GM21619 (cell line): ENCODE measurements at regions not wholly inside any gene's neighbourhood (a gene's known extent, or its start where the extent isn't known, plus 50 kb on each side); places are given as distances from the start of the nearest gene placed in this dataset.
"Not testable (repeated sequence)": the region's sequence is repeated elsewhere in the genome, so short reads cannot be mapped to it uniquely, and the experiment has no call there.

Source experiments
- ATAC-seq: cut with Tn5 transposase; IDR thresholded peaks from one replicate; pipeline ENCODE4 v1.9.1; 2021; ENCODE audit not compliant: unreplicated experiment

DNA sequence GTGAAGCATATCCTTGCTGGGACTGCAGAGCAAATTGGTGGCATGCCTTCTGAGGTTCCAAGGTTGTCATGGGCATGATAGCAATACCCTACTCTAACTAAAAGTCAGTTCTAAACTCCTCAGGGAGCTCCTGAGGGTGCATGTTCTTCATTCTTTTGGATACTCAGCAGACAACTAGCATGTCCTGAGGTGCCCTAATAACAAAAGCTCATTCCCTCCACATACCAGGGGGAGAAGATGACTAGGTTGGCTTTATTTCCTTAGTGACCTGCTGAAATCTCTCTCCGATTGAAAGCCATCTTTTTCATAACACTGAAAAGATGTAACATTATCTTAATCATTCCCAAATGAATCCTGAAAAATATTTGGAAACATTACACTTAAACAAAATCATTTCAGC lies 188.7 kb upstream of the IGF1 start:
- no peak for ATAC-seq

DNA sequence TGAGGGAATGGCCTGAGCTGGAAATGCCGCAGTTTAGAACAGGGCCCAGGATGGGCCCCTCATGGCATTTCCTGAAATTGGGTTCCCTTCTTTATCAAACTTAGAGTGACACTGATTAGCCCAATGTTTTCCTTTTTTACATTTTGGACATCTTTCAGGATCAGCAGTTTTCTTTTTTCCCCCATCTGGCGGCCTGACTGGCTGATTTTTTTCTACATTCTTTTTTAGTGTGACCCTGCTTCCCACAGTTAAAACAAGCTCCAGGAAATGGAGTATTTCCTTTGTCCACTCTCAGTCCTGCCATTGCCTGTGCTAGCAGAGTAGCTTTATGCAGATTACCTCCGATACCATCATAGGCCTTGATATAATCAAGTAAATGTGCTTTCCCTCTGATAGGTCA lies 185.8 kb upstream of the IGF1 start:
- ATAC-seq: not testable (repeated sequence)

DNA sequence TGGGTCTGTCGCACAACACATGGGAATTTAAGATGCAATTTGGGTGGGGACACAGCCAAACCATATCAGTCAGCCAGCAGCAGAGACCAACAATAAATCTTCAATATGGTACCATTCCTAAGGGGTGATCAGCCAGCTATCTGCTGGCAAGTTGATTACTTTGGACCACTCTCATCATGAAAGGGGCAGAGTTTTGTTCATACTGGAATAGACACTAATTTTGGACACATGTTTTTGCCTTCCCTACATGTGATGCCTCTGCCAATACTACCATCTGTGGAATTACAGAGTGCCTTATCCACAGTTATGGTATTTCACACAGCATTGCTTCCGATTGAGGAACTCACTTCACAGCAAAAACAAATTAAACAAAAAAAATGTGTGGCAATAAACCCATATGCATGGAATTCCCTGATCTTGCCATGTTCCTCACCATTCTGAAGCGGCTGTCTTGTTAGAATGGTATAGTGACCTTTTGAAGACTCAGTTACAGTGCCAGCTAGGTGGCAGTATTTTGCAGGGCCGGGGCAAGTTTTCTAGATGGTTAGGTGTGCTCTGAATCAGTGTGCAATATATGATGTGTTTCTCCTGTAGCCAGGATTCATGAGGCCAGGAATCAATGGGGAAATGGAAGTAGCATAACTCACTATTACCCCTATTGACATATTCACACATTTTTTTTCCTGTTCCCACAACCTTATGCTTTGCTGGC lies 179.0 kb upstream of the IGF1 start:
- no peak for ATAC-seq

DNA sequence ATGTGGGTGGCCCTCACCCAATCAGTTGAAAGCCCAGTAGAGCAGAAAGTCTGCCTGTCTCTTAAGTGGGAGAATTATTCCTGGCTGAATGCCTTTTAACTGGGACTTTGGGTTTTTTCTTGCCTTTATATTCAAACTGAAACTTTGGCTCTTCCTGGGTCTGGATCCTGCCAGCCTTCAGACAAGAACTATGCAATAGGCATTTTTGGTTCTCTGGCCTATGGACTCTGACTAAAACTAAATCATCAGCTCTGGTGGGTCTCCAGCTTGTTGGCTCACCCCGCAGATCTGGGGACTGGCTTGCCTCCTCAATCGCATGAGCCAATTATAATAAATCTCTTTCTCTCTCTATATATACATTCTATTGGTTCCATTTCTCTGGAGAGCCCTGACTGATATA lies 173.0 kb upstream of the IGF1 start:
- ATAC-seq: no peak

DNA sequence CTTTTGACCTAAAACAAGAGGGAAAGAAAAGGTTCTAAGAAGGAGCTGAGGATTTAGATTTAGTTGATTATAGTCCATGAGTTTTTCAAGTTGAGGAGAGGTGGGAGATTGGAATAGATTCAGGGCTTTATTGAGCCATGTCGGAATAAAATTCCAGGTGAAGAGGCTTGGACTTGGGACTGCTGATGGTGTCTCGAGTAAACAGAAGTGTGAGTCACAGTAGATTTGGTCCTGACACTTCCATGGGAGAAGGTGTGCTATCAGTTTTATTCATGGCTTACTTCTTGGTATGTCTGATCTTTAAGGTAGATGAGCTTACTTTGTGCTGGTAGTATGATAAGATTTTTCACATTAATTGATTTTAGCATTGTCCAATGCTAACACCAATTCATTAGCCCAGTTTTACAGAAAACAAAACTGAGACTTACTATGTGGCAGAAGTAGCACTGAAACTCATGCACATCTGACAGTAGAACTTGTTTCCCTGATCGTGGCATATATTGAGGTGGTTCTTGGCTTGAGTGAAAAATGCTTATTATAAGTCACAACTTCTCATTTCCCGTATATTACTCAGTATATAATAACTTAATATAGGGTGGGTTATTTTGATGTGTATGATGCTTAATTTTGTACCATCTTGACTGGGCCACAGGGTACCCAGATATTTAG lies 172.4 kb upstream of the IGF1 start:
- no peak for ATAC-seq

DNA sequence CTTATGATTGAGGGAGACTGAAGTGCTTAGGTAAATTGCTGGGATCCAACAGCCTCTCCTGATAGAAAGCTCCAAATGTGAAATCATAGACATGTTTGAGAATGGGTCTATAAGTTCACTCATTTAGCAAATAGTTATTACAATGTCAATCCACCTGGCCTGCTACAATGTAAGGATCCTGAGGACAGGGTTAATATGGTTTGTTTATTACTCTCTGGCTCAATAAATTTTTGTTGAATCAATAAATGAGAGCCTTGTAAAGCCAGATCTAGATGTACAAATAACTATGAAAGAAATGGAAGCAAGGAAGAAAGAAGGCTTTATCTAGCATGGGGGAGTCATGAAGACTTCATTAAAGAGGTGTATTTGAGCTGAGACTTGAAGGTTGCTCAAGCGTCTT lies 165.6 kb upstream of the IGF1 start:
- ATAC-seq: no peak

DNA sequence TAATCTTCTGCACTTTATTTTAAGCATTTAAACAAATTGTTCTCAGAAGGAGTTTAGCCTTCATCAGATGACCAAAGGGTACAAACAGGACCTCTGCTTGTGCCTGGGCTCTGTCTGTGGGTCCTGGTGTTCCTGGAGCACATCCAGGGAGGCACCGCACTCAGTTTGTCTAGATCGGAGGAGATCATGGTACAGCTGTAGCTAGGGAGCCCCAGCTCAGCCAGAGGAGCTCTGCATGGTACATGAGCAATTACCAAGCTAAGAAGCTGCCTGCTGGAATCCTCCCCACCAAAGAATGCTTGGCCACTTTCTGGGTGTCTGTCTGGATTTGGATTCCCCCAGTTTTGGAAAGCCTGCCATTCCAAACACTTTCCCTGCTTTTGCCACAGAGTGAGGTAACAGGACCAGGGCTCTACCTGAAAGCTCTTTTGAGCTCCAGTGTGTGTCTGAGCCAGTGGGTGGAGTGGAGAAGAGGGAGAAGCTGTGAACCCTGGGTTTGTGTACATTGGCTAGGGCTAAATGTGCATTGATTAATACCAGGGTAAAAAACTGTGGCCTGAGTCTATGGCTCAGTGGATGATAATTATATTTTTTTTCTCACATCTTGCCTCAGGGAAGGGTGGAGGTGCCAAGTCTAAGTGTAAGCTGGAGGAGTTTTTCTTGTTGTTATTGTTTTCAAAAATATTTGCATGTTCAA lies 163.7 kb upstream of the IGF1 start:
- ATAC-seq: no peak

DNA sequence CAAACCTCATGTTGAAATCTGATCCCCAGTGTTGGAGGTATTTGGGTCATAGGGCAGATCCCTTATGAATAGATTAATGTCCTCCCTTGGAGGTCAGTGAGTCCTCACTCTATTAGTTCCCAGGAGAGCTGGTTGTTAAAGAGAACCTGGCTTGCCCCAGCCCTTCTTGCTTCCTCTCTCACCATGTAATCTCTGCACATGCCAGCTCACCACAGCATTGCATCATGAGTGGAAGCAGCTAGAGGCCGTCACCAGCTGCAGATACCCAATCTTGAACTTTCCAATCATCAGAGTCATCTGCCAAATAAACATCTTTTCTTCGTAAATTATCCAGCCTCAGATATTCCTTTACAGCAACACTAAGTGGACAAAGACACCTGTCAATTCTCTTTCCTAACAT lies 161.8 kb upstream of the IGF1 start:
- no peak for ATAC-seq

DNA sequence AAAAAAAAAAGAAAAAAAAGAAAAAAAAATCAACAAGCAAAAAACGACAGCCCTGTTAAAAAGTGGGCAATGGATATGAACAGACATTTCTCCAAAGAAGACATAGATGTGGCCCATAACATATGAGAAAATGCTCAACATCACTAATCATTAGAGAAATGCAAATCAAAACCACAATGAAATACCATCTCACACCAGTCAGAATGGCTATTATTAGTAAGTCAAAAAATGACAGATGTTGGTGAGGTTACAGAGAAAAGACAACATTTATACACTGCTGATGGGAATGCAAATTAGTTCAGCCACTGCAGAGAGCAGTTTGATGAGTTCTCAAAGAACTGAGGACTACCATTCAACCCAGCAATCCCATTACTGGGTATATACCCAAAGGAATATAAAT lies 160.3 kb upstream of the IGF1 start:
- not testable (repeated sequence) for ATAC-seq

DNA sequence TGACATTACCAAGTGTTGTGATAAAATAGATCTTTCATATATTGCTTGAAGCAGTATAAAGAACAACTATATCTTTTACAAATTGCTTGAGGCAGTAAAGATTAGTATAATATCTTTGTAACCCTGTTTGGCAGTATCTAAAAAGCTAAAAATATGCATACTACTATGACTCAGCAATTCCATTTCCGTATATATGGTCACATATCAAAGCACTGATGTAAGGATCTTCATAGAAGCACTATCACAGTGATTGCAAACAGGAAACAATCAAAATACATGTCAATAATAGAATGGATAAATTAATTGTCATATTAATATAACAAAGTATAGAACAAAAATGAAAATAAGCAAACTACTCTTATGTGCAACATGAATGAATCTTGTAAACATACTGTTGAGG lies 158.4 kb upstream of the IGF1 start:
- ATAC-seq: no peak

DNA sequence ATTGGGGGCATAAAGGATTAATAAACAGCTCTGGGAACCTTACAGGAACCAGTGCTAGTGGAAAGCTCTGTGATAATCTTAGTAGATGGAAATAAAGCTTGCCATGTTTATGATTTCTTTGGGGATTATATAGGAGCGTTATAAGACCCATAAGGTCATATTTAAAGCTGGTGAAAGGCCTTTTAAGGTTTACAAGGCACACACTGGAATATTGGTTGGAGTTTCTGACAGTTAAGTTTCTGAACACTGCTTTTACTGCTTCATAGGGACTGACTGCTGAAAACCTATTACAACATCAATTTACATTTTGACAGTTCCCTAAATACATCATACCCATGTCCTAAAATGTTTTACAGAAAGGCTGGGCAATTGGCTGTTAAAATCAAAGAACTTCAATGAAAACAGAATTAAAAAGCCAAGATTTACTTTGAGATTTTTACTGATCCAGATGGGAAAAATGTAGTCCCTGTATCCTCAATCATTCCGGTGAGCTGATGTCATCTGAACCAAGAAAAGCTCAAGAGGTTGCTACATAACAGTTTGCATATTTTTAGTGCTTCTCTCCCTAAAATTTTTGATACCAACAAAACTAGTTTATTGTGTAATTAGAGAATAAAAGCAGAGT lies 153.7 kb upstream of the IGF1 start:
- ATAC-seq: no peak

DNA sequence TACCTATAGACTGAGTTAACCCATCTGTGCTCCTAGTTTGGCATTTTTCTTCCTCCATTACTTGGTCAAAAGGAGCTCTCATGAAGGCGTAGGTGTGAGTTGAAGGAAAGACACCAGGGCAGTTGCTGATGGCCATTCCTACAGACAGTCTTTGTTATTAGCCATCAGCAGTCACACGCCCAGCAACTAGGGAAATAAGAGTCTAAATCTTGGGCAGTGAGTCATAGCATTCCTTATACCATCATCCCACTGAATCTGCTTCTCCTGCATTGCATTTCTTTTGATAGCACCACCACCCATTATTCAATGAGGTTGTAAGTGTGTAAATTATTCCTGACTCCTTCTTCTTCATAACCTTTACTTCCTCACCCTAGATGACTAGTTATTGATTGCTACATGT lies 150.9 kb upstream of the IGF1 start:
- no peak for ATAC-seq

DNA sequence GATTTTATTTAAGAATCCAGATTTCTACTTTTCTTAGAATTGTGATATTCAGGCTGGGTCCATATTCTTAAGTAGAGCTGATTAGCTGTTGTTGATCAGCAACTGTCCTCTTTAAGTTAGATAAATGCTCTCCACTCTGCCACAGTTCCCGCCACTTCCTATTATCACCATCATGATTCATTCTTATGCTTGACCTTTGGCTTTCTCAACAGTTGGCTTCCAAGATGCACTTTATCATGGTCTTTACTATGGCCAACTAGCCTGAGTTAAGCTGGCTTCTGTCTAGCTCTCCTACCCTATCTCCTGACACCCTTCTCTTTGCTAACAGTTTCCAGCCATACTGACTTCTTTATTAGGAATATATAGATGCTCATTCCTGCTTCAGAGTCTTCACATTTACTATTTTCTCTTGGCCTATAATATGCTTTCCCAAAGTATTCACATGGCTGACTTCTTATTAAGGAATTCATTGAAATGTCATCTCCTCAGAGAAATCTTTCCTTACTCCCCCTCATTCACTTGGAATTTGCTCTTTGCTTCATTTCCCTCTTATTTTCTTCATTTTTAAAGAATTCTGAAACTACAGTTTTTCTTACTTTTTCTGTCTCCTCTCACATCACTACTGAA lies 149.0 kb upstream of the IGF1 start:
- ATAC-seq: no peak

DNA sequence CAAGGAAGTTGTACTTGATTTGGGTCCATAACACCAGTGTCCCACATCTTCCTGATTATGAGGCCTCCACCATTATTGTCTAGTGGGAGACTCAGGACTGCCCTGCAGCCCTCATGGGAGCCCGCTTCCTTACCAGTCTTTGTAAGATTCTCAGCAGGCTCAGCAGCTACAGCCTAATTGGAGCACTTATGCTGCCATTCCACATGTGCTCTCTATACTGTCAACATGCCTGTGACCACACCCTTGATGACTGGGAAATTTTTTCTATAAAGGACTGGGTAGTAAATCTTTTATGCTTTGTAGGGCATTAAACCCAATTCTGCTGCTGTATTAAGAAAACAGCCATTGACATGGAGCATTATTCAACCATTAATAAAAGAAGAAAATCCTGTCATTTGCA lies 145.5 kb upstream of the IGF1 start:
- ATAC-seq: no peak

DNA sequence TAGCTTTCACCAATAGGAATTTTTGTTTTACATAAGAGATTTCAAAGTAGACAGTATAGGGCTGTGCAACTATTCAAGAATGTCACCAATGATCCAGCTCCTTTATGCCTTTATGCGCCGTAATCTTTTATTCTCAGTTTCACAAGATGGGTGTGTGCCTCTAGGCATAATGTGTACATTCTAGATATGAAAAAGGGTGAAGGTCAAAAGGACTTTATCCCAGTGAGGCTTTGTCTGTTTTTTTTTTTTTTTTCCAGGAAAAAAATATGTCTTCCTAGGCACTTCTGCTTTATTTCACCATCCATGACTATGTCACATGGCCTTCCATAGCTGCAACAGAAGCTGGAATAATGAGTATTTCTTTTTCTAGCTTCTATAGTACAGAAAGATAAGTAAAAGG lies 142.3 kb upstream of the IGF1 start:
- no peak for ATAC-seq

DNA sequence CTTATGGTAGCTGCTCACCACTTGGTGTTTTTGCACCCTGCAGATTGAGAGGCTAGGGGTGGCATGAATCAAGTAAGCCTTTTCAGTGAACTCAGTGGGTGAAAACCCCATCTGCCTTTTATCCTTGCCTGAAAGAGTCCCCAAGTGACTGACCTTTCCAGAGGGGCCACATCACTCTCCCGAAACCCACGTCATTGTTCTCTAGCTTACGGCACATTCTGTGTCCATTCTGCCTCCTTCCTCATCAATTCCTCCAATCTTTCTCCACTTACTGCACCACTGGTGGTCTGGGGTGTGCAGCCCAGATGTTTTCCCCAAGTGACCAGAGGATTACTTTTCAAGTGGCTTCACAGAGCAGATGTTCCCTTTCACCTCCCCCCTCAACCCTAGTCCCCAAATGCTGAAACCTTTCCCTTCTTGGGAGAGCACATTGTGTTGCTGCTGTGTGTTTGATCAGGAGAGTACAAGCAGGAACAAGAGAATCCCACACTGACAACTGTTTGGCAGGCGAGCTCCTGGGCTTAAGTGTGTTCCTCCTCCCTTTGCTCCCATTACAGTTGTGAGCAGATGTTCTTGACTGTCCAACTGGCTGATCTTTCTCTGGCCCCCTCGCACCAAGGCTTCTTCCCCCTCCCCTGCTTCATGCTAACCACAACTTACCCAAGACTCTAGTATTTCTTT lies 138.0 kb upstream of the IGF1 start:
- ATAC-seq: no peak

DNA sequence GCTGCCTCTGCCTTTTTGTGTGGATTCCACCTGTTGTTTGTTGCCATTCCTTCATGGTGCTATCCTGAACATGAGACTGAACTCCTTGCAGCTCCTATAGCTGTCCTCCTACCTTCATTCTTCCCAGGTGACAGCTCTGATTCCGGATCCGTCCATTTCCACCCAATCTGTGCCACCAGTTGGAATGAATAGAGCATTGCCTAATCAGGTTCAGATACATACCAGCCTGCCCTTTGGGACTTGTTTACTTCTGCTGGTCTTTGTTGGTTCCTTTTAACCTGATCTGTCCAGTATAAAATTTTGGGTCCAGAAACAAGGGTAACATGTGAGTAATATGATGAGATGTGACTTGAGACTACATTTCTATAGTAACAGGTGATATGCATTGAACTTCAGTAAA lies 136.3 kb upstream of the IGF1 start:
- no peak for ATAC-seq

DNA sequence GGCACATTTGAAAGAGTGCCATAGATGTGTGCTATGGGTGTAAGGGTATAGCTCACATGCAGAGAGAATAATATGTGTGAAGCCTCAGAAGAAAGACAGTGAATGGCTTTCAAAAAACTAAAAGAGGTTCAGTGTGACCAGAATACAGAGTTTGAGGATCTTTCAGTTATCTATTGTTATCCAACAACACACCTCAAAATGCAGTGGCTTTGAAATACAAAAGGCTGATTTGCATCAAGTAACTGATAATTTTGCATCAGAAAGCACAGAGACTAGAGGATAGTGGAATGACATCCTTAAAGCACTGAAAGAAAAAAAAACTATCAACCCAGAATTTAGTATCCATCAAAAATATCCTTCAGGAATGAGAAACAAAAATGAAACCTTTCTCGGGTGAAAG lies 131.6 kb upstream of the IGF1 start:
- no peak for ATAC-seq

DNA sequence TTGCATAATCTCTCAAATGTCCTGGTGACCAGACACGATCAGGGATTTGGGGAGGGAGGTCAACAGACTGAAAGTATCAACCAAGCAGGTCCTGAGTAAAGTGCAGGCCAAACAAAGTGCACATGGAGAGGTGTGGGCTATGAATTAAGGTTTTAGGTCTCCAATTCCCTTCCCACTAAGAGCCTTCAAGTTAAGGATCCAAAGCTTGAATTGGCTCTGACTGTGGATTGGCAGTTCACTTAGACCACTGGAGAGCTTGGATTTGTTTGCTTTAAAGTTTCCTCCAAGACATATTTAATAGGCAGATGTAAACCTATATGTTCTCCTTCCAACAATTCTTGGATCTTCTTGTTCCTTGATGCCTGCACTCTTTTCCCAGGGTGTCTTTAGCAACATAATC lies 129.6 kb upstream of the IGF1 start:
- no peak for ATAC-seq

DNA sequence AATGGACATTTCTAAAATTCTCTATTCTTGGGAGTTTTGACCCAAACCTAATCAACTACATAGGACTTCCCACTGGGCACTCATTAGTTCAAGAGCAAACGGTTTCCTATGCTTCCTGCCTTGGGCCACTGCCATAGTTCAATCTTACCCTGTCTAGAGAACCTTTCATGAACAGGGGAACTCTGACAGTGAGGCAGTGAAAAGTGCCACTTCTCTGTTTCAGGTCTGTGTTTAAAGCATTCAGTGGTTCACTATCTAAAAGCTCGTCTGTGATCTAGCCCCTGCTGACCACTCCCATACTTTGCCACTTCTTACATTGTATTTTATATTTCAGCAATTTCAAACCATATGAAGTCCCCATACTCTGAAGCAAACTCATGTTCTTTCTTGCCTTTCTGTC lies 122.7 kb upstream of the IGF1 start:
- no peak for ATAC-seq

DNA sequence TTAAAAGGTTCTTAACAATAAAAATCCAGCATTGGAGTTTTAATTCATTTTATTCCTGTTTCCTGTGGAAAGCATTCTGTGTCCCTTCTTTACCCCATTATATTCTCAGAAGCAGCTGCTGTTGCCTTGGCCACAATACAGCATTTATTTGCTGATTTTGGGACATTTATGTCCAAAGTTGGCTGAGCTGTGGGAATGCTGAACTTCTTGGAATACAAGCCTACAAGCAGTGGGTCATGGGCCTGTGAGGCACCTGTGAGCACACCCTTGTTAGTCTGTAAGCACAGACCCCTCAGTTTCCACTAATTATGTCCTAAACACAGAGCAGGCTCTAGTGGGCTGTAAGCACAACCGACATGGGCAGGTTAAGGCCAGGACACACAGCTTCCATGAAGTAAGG lies 122.2 kb upstream of the IGF1 start:
- no peak for ATAC-seq
